Thyroid gland (tissue), 4 donors: ENCODE measurements at regions not wholly inside any gene's neighbourhood (a gene's known extent, or its start where the extent isn't known, plus 50 kb on each side); places are given as distances from the start of the nearest gene placed in this dataset.

Experiments used
- DNase-seq, 2 donors: peaks; one replicate each; pipeline ENCODE4 v3.0.0-alpha.2; 2019
- H3K27ac ChIP-seq, 3 donors: fragments of 200-600 bp; sonication (generic); 1 replicate in 2 of 3; 2 replicates in 1 of 3; pipeline ENCODE4 v1.5.1; 2016 to 2019; ENCODE audit warnings: mild to moderate bottlenecking in 1 of 3, moderate library complexity in 1 of 3
- H3K27me3 ChIP-seq: fragments of 200-600 bp; sonication (generic); one replicate; pipeline ENCODE4 v1.5.1; 2019
- H3K36me3 ChIP-seq, 2 donors: fragments of 200-600 bp; sonication (generic); one replicate each; pipeline ENCODE4 v1.5.1; 2016 to 2019
- H3K4me1 ChIP-seq, 2 donors: fragments of 200-600 bp; sonication (generic); one replicate each; pipeline ENCODE4 v1.5.1; 2017 to 2019
- H3K4me3 ChIP-seq, 3 donors: fragments of 200-600 bp; sonication (generic); replicated peaks in 1 of 3; 1 replicate in 2 of 3; 2 replicates in 1 of 3; pipeline ENCODE4 v1.5.1; 2016; ENCODE audit warnings: mild to moderate bottlenecking in 1 of 3
- H3K9me3 ChIP-seq: fragments of 200-600 bp; sonication (generic); one replicate; pipeline ENCODE4 v1.5.1; 2017
- POLR2A ChIP-seq, 2 donors: fragments of 450-650 bp; IDR thresholded peaks; one replicate each; pipeline ENCODE4 v1.6.1; 2017; ENCODE audit warnings: antibody characterized with exemption in 2 of 2, mild to moderate bottlenecking in 2 of 2, moderate library complexity in 1 of 2
- WGBS, 2 donors: methylation state at CpG; one replicate each; pipeline ENCODE4 v1.1.5; 2017; 5-methylcytosine and 5-hydroxymethylcytosine counted together
- intact Hi-C: fragments of 100-400 bp; cut with DNase I; formaldehyde crosslinking; loops from one replicate; pipeline ENCODE4 v1.15.1; 2023
- TF ChIP-seq, protein P1 (sequence below), 6 experiments: fragments of 200-600 bp in 3 of 6; fragments of 450-650 bp in 3 of 6; sonication (generic) in 3 of 6; IDR thresholded peaks; one replicate each; pipeline ENCODE4 v1.5.1; 2016 to 2019; ENCODE audit warnings: antibody characterized with exemption in 6 of 6, mild to moderate bottlenecking in 2 of 6, inconsistent platforms in 1 of 6, moderate library complexity in 1 of 6

GRCh38 chr3:160092760-160093159 lies 104.1 kb downstream of the IL12A start:
- H3K4me1 ChIP-seq, result no peaks in the 10 kb centered on the region
- H3K36me3 ChIP-seq, result no peaks in the 10 kb centered on the region
- TF ChIP-seq, protein P1, sequence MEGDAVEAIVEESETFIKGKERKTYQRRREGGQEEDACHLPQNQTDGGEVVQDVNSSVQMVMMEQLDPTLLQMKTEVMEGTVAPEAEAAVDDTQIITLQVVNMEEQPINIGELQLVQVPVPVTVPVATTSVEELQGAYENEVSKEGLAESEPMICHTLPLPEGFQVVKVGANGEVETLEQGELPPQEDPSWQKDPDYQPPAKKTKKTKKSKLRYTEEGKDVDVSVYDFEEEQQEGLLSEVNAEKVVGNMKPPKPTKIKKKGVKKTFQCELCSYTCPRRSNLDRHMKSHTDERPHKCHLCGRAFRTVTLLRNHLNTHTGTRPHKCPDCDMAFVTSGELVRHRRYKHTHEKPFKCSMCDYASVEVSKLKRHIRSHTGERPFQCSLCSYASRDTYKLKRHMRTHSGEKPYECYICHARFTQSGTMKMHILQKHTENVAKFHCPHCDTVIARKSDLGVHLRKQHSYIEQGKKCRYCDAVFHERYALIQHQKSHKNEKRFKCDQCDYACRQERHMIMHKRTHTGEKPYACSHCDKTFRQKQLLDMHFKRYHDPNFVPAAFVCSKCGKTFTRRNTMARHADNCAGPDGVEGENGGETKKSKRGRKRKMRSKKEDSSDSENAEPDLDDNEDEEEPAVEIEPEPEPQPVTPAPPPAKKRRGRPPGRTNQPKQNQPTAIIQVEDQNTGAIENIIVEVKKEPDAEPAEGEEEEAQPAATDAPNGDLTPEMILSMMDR (IDR thresholded peaks at IDR 0.05), result no peak
- no peak for TF ChIP-seq POLR2A (IDR thresholded peaks at IDR 0.05)
- intact Hi-C loops, result no loop called here
- DNase-seq, result no peak
- H3K27ac ChIP-seq, result no peak overlapping the region
- H3K9me3 ChIP-seq, result no peaks in the 10 kb centered on the region
- H3K4me3 ChIP-seq, result no peak overlapping the region
- WGBS, 2 donors, result 96 to 97% methylated on average over 4 of the region's 4 CpGs
- no peaks in the 10 kb centered on the region for H3K27me3 ChIP-seq

GRCh38 chr3:160094562-160094961 lies 105.9 kb downstream of the IL12A start:
- no peak overlapping the region for H3K27ac ChIP-seq
- TF ChIP-seq POLR2A (IDR thresholded peaks at IDR 0.05), result no peak
- TF ChIP-seq, protein P1 (IDR thresholded peaks at IDR 0.05), result no peak
- no peaks in the 10 kb centered on the region for H3K4me1 ChIP-seq
- H3K4me3 ChIP-seq, result no peak overlapping the region
- no peaks in the 10 kb centered on the region for H3K27me3 ChIP-seq
- H3K36me3 ChIP-seq, result no peaks in the 10 kb centered on the region
- H3K9me3 ChIP-seq, result no peaks in the 10 kb centered on the region
- intact Hi-C loops, result no loop called here
- DNase-seq, result no peak
- WGBS, 2 donors, result 96 to 98% methylated on average over 4 of the region's 4 CpGs

GRCh38 chr3:160097478-160097877 lies 108.8 kb downstream of the IL12A start:
- Histone ChIP-seq H3K4me1 (no peaks in the 10 kb centered on the region), H3K9me3 (no peaks in the 10 kb centered on the region), H3K27ac (no peak overlapping the region), H3K27me3 (no peaks in the 10 kb centered on the region), H3K4me3 (no peak overlapping the region), H3K36me3 (no peaks in the 10 kb centered on the region)
- WGBS, 2 donors, result 91 to 96% methylated on average over 11 of the region's 11 CpGs
- intact Hi-C loops, result no loop called here
- no peak for TF ChIP-seq POLR2A (IDR thresholded peaks at IDR 0.05)
- TF ChIP-seq, protein P1 (IDR thresholded peaks at IDR 0.05), result no peak
- DNase-seq, result no peak

DNA sequence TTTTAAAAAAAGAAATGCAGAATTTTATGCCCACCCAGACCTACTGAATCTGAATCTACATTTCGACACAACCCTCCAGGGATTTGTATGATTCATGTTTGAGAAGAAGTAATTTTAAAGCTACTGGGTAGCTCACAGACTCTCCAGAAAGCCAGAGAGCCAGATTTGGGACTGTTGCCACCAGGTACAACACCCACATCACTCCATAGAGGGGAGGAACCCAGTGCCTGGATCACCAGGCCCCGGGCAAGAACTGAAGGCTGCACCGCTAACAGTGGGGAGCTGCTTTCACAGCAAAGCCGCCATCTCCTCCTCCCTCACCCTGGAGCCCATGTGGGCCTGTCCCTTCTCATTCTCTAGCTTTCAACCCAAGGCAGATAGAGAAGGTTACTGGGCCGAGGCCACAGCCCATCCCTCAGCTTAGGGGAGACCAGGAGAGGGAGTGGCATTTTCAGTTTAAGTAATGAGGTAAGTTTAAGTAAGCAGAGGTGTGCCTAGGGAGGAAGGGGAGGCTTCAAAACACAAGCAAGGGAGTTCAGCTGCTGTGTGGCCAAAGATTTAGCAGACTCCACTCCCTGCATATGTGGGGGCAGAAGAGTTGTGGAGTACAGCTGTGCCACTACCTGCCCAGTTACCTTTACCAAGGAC lies 109.8 kb downstream of the IL12A start:
- intact Hi-C loops, result no loop called here
- H3K27me3 ChIP-seq, result no peaks in the 10 kb centered on the region
- 76 to 80% methylated on average over 5 of the region's 5 CpGs for WGBS, 2 donors
- H3K4me3 ChIP-seq, result no peak overlapping the region
- H3K4me1 ChIP-seq, result no peaks in the 10 kb centered on the region
- no peaks in the 10 kb centered on the region for H3K9me3 ChIP-seq
- no peak for DNase-seq
- no peak overlapping the region for H3K27ac ChIP-seq
- H3K36me3 ChIP-seq, result no peaks in the 10 kb centered on the region
- no peak for TF ChIP-seq POLR2A (IDR thresholded peaks at IDR 0.05)

DNA sequence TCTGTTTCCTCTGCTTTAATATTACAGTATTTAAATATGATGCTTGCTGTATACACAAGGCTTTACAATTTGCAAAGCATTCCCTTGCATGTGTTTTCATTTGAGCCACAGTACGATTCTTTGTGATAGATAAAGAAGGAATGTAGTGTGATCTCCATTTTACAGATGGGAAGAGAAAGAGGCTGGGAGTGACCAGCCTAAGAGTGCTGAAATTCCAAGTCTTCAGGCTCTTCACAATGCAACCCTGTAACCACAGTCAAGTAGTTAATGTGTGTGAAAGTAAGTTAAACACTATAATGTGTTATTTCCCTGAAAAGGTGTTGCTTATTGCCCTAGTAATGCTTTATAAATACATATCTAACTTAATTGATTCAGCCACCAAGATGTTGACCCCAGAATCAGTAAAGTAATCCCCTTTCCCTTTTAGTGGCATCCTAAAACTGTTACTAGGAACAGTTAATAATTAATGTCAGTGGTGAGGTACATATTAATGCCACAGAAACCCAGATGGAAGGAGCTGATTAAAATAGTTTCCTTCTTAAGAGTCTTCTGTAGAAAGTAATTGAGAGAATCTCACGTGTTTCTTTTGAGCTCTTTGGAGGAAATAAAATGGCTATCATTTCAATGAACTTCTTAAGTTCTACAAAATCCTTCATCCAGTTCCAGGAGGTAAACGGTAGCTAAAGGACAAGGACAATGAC lies 110.4 kb downstream of the IL12A start:
- TF ChIP-seq, protein P1 (IDR thresholded peaks at IDR 0.05), result no peak
- TF ChIP-seq POLR2A (IDR thresholded peaks at IDR 0.05), result no peak
- 57 to 59% methylated on average over 3 of the region's 3 CpGs for WGBS, 2 donors
- Histone ChIP-seq H3K27me3 (no peaks in the 10 kb centered on the region), H3K4me3 (no peak overlapping the region), H3K9me3 (no peaks in the 10 kb centered on the region), H3K36me3 (no peaks in the 10 kb centered on the region), H3K27ac (no peak overlapping the region), H3K4me1 (no peaks in the 10 kb centered on the region)
- intact Hi-C loops, result no loop called here
- no peak for DNase-seq
